ENCODE measurements at regions not wholly inside any gene's neighbourhood (a gene's known extent, or its start where the extent isn't known, plus 50 kb on each side); places are given as distances from the start of the nearest gene placed in this dataset.

DNA sequence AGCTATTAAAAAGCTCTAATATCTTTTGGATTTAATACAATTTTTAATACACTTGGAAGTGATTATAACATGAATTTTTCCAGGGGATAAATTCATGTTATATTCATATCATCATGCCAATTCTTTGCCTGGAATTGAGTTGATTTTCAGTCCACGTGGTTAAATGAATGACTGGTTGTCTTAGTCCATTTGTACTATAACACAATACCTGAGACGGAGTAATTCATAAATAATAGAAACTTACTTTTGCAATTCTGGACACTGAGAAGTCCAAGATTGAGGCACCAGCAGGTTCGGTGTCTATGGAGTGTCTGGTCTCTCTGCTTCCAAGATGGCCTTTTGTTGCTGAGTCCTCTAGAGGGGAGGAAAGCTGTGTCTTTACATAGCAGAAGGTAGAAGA is 66.2 kb upstream of the TRDN start:
- TF ChIP-seq POLR2A (IDR thresholded peaks at IDR 0.05; ENCODE audit: low read depth, low read length) = no peak
- TF ChIP-seq POLR2AphosphoS5 (IDR thresholded peaks at IDR 0.05; ENCODE audit: low read depth, low read length) = no peak
- TF ChIP-seq TAF1 (IDR thresholded peaks at IDR 0.05; ENCODE audit: borderline replicate concordance, low read depth, low read length) = no peak
